ENCODE measurements at regions not wholly inside any gene's neighbourhood (a gene's known extent, or its start where the extent isn't known, plus 50 kb on each side); places are given as distances from the start of the nearest gene placed in this dataset.

GRCh38 chr11:91158297-91158696 is 935.4 kb upstream of the CHORDC1 start:
- no peak for DNase-seq
- Histone ChIP-seq H3K4me1 (ENCODE audit: insufficient read depth) (peaks cover 3% of the 10 kb centered on the region), H3K27ac (no peak overlapping the region), H3K27me3 (no peaks in the 10 kb centered on the region), H3K9me3 (no peaks in the 10 kb centered on the region), H3K4me3 (no peak overlapping the region), H3K36me3 (no peaks in the 10 kb centered on the region)
- TF ChIP-seq EP300 (IDR thresholded peaks at IDR 0.05): no peak
- no peak for TF ChIP-seq POLR2A (IDR thresholded peaks at IDR 0.05)
- TF ChIP-seq CTCF (IDR thresholded peaks at IDR 0.05): no peak
- 21 to 45% (median 44%) methylated on average over 1 of the region's 1 CpG for WGBS, 3 donors
- intact Hi-C loops (cut with DNase I): no loop called here

GRCh38 chr11:91156041-91156440 is 933.2 kb upstream of the CHORDC1 start:
- no peaks in the 10 kb centered on the region for H3K9me3 ChIP-seq
- no peak for TF ChIP-seq POLR2A (IDR thresholded peaks at IDR 0.05)
- no peak for TF ChIP-seq CTCF (IDR thresholded peaks at IDR 0.05)
- no peak for TF ChIP-seq EP300 (IDR thresholded peaks at IDR 0.05)
- intact Hi-C loops (cut with DNase I): no loop called here
- no peak overlapping the region for H3K27ac ChIP-seq
- no peaks in the 10 kb centered on the region for H3K27me3 ChIP-seq
- no peaks in the 10 kb centered on the region for H3K4me1 ChIP-seq (ENCODE audit: insufficient read depth)
- no peaks in the 10 kb centered on the region for H3K36me3 ChIP-seq
- H3K4me3 ChIP-seq: no peak overlapping the region
- DNase-seq: no peak
- WGBS, 3 donors: 85 to 86% (median 85%) methylated on average over 8 of the region's 8 CpGs

- TF ChIP-seq EP300 (IDR thresholded peaks at IDR 0.05): no peak
- no peak for TF ChIP-seq POLR2A (IDR thresholded peaks at IDR 0.05)
- no peak for TF ChIP-seq CTCF (IDR thresholded peaks at IDR 0.05)
- no peak for DNase-seq
- H3K36me3 ChIP-seq: no peaks in the 10 kb centered on the region
- no peaks in the 10 kb centered on the region for H3K9me3 ChIP-seq
- no peaks in the 10 kb centered on the region for H3K27me3 ChIP-seq
- intact Hi-C loops (cut with DNase I): no loop called here
- H3K27ac ChIP-seq: no peak overlapping the region
- WGBS, 3 donors: 85 to 90% (median 89%) methylated on average over 2 of the region's 2 CpGs
- no peaks in the 10 kb centered on the region for H3K4me1 ChIP-seq (ENCODE audit: insufficient read depth)
- no peak overlapping the region for H3K4me3 ChIP-seq
Measured at GRCh38 chr11:91147885-91148284, 925.0 kb upstream of the CHORDC1 start.

GRCh38 chr11:91141655-91142054 is 918.8 kb upstream of the CHORDC1 start:
- Histone ChIP-seq H3K9me3 (no peaks in the 10 kb centered on the region), H3K27ac (no peak overlapping the region), H3K27me3 (no peaks in the 10 kb centered on the region), H3K4me3 (no peak overlapping the region), H3K4me1 (ENCODE audit: insufficient read depth) (no peaks in the 10 kb centered on the region), H3K36me3 (no peaks in the 10 kb centered on the region)
- 81 to 88% (median 83%) methylated on average over 3 of the region's 3 CpGs for WGBS, 3 donors
- intact Hi-C loops (cut with DNase I): no loop called here
- no peak for TF ChIP-seq CTCF (IDR thresholded peaks at IDR 0.05)
- no peak for TF ChIP-seq EP300 (IDR thresholded peaks at IDR 0.05)
- TF ChIP-seq POLR2A (IDR thresholded peaks at IDR 0.05): no peak
- DNase-seq: no peak

GRCh38 chr11:91136631-91137030 is 913.8 kb upstream of the CHORDC1 start:
- intact Hi-C loops (cut with DNase I): no loop called here
- no peak overlapping the region for H3K4me3 ChIP-seq
- H3K4me1 ChIP-seq (ENCODE audit: insufficient read depth): no peaks in the 10 kb centered on the region
- WGBS, 3 donors: 89 to 97% (median 89%) methylated on average over 2 of the region's 2 CpGs
- no peaks in the 10 kb centered on the region for H3K27me3 ChIP-seq
- no peaks in the 10 kb centered on the region for H3K36me3 ChIP-seq
- H3K27ac ChIP-seq: no peak overlapping the region
- DNase-seq: no peak
- no peaks in the 10 kb centered on the region for H3K9me3 ChIP-seq
- TF ChIP-seq EP300 (IDR thresholded peaks at IDR 0.05) (no peak), CTCF (IDR thresholded peaks at IDR 0.05) (no peak), POLR2A (IDR thresholded peaks at IDR 0.05) (no peak)

All from ovary (tissue), 7 donors.